ENCODE measurements at regions not wholly inside any gene's neighbourhood (a gene's known extent, or its start where the extent isn't known, plus 50 kb on each side); places are given as distances from the start of the nearest gene placed in this dataset.
A peak's percentile ranks its signal among the peaks of the same experiment; 100 is the strongest.

GRCh38 chr14:58816416-58817115 is 178.8 kb downstream of the DACT1 start:
- DNase-seq, result no peak

GRCh38 chr14:58817846-58818245 is 180.1 kb downstream of the DACT1 start:
- DNase-seq, result no peak

GRCh38 chr14:58820032-58820431 is 182.3 kb downstream of the DACT1 start:
- DNase-seq, result no peak

- no peak for DNase-seq
These were observed 183.7 kb downstream of the DACT1 start for GRCh38 chr14:58821421-58821820.

- DNase-seq, result no peak
These were observed 185.1 kb downstream of the DACT1 start for GRCh38 chr14:58822856-58823255.

GRCh38 chr14:58823312-58823711 is 185.6 kb downstream of the DACT1 start:
- no peak for DNase-seq

- DNase-seq, result no peak
These were observed 186.3 kb downstream of the DACT1 start for GRCh38 chr14:58824106-58824505.

- DNase-seq, result no peak
These were observed 187.0 kb downstream of the DACT1 start for GRCh38 chr14:58824796-58825195.

- no peak for DNase-seq
These were observed 187.8 kb downstream of the DACT1 start for GRCh38 chr14:58825606-58826005.

GRCh38 chr14:58826845-58827686 is 189.3 kb downstream of the DACT1 start:
- peak in 1 of 2 experiments; percentile 44 for DNase-seq

- no peak for DNase-seq
These were observed 190.5 kb downstream of the DACT1 start for GRCh38 chr14:58828298-58828697.

GRCh38 chr14:58829594-58829993 is 191.8 kb downstream of the DACT1 start:
- no peak for DNase-seq

- no peak for DNase-seq
These were observed 192.4 kb downstream of the DACT1 start for GRCh38 chr14:58830121-58830520.

GRCh38 chr14:58832095-58832521 is 194.3 kb downstream of the DACT1 start:
- no peak for DNase-seq

- DNase-seq, result no peak
These were observed 196.0 kb downstream of the DACT1 start for GRCh38 chr14:58833634-58834378.

- no peak for DNase-seq
These were observed 198.7 kb downstream of the DACT1 start for GRCh38 chr14:58836303-58836974.

GRCh38 chr14:58839233-58839632 is 201.5 kb downstream of the DACT1 start:
- no peak for DNase-seq

GRCh38 chr14:58844544-58844943 is 206.8 kb downstream of the DACT1 start:
- DNase-seq, result no peak

GRCh38 chr14:58846682-58847465 is 209.1 kb downstream of the DACT1 start:
- no peak for DNase-seq

GRCh38 chr14:58848365-58848764 is 210.6 kb downstream of the DACT1 start:
- DNase-seq, result no peak

GRCh38 chr14:58849601-58850000 is 211.8 kb downstream of the DACT1 start:
- DNase-seq, result no peak

- DNase-seq, result no peak
These were observed 212.2 kb downstream of the DACT1 start for GRCh38 chr14:58850011-58850410.
